ENCODE measurements at regions not wholly inside any gene's neighbourhood (a gene's known extent, or its start where the extent isn't known, plus 50 kb on each side); places are given as distances from the start of the nearest gene placed in this dataset.

- TF ChIP-seq, protein P1, sequence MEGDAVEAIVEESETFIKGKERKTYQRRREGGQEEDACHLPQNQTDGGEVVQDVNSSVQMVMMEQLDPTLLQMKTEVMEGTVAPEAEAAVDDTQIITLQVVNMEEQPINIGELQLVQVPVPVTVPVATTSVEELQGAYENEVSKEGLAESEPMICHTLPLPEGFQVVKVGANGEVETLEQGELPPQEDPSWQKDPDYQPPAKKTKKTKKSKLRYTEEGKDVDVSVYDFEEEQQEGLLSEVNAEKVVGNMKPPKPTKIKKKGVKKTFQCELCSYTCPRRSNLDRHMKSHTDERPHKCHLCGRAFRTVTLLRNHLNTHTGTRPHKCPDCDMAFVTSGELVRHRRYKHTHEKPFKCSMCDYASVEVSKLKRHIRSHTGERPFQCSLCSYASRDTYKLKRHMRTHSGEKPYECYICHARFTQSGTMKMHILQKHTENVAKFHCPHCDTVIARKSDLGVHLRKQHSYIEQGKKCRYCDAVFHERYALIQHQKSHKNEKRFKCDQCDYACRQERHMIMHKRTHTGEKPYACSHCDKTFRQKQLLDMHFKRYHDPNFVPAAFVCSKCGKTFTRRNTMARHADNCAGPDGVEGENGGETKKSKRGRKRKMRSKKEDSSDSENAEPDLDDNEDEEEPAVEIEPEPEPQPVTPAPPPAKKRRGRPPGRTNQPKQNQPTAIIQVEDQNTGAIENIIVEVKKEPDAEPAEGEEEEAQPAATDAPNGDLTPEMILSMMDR (IDR thresholded peaks at IDR 0.05): no peak
- TF ChIP-seq ZFX (IDR thresholded peaks at IDR 0.05; ENCODE audit: borderline replicate concordance): no peak
These were observed 125.6 kb downstream of the SPATA19 start for GRCh38 chr11:133719532-133720235.
